Left forelimb (tissue), 1 donor: ENCODE measurements at regions not wholly inside any gene's neighbourhood (a gene's known extent, or its start where the extent isn't known, plus 50 kb on each side); places are given as distances from the start of the nearest gene placed in this dataset.
"Not testable (repeated sequence)": the region's sequence is repeated elsewhere in the genome, so short reads cannot be mapped to it uniquely, and the experiment has no call there.

Experiments
- DNase-seq: peaks from one replicate; pipeline ENCODE4 v3.0.0-alpha.2; 2018; ENCODE audit warnings: low spot score

DNA sequence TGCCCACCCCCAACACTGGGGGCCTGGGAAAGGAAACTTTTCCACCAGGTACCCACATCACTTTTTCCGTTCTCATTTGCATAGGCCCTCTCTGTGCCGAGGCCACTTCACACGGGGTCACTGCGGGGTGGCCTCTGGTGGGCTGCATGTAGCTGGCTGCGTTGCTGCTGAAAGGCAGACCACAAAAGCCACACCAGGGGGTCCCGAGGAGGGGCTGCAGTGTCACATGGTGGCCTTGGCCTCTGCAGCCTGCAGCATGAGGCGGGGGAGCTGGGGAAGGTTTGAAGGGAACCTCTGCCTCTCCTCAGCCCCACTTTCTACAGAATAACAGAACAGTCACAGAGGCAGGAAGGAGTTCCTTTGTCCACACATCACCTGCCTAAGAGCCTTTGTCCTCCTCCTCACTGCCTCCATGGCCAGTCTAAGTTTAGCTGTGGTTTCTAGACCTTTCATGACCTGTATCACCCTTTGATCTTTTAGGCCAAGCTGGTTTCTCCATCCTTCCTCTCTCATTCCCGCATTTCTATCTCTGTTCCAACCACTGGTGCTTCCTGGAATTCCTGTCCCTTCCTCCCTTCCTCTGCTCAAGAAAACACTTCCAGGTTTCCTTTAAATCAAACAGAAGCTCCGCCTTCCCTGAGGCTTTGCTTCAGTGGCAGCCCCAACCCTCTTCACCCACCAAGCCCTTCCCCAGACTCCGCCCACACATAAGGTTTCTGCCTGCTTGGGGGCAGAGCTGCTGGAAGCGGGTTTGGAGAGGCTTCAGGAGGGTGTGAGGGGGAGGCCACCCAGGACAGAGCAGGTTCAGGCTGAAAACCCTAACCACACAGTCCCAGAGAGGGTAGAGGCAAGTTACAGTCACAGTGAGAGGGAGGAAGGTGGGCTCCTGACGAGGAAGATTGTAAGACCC, 150.7 kb upstream of the TLE3 start:
- DNase-seq: no peak

DNA sequence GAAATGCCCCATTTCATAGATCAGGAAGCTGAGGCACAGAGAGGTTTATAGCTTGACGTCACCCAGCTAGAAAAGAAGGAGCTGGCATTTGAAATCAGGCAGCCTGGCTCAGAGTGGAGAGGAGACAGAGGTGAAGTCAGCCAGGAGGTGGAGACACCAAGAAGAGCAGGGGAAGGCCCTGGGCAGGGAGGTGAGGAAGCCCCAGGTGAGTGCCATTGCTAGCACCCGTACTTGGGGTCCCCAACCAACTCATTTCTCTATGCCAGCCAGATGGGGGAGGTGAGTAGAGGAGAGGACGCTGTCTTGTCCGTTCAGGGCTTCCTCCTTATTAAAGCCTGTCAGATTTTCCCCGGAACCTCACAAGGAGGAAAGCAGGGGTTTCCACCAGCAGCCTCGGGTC, 149.6 kb upstream of the TLE3 start:
- DNase-seq: no peak

DNA sequence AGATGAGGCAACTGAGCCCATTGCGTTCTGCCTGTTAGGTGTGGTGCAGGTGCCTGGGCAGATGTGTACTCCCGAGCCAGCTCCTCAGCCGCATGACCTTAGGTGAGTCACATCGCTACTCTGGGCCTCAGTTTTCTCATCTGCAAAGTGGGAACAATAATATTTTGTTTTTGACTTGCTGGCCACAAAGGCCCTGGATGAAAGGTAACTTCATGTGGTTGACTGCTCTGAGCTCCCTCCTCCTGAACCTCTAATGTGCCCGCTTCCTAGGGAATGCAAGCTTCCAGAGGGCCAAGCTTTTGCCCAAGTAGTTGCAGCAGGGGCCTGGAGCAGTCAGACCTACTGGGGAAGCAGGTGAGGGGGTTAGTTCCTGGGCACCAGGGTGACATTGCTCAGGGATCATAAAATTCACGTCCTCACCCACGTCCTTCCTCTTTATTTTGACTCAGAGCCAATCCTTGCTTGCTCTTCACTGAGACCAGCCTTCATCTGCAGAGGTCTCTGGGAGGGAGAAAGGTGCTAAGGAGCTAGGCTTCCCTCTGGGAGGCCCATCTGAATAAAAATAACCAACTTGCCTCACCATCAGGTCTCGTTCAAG, 149.0 kb upstream of the TLE3 start:
- DNase-seq: no peak

DNA sequence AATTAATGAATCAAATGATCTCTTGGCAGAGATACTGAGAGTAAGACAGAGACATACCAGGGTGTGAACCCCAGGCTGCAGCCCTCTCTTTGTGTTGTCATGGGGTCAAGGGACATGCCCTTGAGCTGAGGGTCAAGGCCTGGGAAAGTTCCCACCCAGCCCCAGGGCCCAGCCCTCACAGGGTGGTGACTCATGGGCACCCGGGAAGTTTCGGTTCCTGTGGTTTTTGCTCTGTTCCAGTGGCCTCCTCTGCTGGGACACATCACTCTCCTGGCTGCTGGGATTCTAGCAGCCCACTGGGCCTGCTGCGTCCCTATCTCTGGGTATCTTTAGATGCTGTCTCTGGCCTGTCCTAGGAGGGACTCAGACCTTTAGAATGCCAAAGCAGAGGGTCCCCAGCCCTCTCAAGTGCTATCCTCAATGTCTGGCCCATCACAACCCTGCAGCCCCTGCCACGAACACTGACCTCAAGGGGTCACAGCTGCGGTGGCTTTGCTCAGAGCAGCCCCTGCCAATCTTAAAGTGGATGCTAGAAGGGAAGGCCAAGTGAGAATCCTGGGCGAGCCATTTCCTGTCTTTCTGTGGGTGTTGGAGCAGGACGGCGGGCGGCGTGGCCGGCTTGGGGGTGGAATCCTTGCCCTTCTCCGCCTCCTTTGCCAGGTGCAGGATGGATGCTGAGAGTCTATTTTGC, 148.4 kb upstream of the TLE3 start:
- peak; percentile 48 for DNase-seq

DNA sequence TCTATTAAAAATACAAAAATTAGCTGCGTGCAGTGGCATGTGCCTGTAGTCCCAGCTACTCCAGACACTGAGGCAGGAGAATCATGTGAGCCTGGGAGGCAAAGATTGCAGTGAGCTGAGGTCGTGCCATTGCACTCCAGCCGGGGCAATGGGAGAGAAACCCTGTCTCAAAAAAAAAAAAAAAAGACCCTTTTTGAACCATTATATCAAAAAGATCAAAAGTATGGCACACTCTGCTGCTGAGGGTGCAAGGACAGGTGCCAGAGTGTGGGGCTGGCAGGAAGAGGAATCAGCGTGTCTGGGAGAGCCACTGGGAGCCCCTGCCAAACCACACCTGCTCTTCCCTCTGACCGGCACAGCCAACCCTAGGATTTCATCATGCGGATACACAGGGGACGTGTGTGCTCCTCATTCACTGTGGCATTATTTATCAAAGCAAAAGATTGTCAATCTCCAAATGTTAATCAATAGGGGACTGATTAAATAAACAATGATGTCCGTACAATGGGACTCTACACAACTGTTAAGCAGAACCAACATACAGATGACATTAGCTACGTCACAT, 147.3 kb upstream of the TLE3 start:
- DNase-seq: peak; percentile 37

DNA sequence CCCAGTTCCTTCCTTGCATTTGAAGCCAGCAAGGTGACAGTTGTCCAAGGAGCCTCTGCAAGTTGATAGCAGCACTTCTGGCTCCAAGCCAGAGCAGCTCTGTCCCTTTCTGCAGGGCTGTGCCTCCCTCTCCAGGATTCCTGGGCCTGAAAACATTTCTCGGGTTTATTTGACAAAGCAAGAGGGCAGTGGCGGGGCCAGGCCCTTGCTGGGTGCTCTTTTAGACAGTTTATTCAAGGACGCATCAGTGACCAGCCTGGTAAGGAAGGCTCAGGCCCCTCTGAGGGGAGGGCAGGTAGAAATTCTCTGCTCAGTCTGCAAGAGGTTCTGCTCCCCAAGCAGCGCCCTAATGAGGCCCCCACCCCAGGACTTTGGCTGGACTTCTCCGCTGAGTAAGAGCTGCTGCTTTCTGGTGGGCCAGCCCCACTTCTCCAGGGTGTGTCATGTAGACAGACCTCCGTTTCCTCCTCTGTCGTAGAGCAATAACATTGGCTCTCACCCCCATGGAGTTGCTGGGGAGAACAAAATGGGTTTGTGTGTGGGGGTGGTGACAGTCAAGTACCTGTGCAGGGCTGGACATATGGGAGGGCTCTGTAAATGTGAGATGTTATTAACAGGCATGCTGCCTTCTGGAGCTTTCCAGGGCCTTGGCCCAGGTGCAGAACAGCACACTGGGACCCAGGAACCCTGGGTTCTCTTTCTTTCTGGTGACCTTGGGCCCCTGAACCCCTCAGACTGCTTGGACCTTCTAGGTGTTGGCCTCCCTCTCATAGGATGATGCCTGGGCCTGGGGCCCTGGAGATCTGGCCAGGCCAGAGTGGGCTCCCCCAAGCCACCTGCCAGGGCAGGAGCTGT, 146.2 kb upstream of the TLE3 start:
- DNase-seq: peak; percentile 49

DNA sequence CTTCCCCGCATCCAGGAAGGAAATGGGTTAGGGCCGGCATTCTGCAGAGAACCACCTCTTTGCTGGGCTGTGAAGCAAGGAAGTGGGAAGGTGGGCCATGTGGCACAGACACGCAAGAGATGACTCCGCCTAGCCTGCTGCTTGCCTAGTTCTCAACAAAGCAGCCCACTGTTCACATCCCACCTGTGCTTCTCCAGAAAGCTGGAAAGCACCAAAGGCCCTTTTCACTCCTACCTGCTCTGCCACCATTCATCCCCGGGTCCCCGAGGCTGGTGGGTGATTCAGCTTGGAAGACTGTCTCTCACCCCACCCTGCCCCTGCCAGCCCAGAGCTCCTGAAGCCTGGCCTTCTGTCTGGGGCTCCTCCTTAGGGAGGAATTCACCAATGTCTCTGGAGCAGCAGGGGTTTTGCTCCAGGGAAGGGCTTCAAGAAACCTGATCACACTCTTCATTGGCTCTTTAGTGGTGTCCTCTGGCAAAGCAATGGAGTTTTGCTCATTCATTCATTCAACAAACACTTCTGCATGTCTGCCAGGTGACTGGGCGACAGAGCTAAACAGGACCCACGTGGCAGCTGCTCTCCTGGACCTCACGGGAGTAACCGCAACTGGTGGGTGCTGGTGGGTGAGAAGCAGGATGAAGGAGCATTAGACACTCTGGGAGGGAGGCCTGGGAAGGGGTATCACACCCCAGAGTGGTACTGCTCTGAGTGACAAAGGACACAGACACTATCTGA, 145.4 kb upstream of the TLE3 start:
- DNase-seq: peak; percentile 66

DNA sequence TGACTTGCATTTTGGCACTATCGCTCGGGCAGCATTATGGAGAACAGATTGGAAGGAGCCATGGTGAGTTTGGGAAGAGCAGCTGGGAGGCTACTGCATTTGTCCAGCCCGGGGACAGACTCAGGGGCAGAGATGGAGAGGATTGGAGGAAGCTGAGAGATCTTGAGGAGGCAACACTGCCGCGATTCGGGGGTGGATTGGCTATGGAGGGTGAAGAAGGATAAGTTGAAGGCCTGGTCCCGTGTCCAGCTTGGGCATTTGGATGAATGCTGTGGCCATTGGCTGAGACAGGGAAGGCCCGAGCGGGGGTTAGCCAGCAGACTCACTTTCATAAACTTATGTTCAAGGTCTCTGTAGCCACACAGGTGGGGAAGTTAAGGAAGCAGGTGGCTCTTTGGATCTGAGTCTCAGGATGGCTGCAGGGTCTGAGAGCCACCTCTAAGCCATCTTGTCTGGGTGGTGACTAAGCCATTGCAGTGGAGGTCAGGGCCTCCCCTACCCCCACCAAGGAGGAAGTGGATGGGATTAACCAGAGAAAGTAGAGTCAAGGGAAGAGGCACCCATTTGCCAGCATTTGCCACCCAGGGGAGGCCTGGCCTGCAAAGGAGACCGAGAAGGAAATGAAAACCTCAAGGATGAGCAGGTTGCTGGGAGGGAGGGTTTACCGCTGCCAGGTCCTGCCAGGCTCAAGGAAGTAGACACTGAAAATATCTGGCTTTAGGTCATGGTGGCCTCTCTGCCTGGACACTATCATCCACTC, 144.0 kb upstream of the TLE3 start:
- DNase-seq: peak; percentile 42

DNA sequence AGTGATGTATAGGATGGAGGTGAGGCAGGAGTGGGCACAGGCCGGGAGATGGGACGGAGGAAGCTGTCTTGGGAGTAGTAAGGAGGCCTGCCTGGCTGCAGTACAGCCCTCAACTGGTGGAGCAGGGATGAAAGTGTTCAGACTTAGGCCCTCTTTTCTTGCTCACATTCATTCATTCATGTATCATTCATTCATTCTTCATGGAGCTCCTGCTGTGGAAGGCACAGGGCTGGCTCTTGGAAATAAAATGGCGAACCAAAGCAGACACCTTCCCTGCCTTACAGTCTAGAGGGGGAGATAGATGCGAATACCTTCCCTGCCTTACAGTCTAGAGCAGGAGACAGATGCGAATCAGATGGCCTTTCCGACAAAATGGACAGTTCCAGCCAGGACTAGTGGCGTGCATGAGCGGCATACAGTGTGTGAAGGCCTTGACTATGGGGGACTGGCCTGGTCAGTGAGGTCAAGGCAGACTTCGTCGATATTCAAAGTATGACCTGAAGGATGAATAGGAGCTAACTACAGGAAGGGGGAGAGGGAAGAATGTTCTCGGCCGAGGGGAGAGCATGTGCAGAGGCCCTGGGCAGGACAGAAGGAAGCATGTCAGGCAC, 143.2 kb upstream of the TLE3 start:
- DNase-seq: peak; percentile 55

DNA sequence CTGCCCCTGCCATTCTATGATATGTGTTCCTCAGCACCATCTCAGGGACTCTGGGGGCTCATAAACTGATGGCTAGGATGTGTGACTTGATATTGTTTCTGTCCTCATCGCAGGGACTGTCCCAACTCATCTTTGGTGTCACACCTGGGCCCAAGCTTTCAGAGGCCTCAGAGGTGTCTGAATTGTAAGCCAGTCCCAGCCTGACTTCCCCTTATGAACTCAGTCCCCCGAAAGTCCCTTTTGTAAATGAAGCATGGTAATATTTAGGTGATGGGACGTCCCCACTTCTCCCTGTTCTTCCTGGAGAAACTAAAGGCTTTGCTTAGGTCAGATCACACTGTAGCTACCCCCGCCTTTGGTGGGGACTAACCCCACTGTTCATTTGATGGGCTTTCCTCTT, 142.4 kb upstream of the TLE3 start:
- no peak for DNase-seq

DNA sequence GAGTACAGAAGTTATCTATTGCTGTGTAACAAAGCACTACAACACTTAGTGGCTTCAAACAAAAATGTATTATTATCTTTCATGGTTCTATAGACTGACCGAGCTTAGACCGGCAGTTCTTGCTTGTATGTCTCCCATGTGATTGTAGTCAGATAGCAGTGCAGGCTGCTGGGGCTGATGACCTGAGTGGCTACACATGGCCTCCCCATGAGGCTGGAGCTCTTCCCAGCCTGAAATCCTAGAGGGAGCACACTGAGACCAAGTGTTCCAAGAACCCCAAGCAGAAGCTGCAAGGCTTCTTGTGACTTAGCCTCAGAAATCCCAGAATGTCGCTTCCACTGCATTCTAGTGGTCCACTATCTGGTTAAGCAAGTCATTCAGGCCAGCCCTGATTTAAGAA, 141.2 kb upstream of the TLE3 start:
- no peak for DNase-seq

DNA sequence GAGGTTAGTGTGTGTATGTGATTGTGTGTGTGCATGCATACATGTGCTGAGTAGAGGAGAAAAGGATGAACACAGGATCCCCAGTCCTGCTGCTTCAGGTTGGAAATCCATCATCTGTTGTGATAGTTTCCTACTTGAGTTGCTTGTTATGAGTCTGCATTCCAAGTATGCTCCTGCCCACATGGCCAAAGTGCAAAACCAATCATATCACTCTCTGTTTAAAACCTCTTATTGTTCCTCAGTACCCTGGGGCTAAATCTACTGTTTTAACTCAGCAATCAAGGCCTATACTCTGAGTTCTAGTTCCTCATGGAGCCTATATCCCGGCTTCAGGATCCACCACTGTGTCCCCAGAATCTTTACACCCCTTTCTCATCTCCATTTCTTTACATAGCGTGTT, 139.9 kb upstream of the TLE3 start:
- no peak for DNase-seq

DNA sequence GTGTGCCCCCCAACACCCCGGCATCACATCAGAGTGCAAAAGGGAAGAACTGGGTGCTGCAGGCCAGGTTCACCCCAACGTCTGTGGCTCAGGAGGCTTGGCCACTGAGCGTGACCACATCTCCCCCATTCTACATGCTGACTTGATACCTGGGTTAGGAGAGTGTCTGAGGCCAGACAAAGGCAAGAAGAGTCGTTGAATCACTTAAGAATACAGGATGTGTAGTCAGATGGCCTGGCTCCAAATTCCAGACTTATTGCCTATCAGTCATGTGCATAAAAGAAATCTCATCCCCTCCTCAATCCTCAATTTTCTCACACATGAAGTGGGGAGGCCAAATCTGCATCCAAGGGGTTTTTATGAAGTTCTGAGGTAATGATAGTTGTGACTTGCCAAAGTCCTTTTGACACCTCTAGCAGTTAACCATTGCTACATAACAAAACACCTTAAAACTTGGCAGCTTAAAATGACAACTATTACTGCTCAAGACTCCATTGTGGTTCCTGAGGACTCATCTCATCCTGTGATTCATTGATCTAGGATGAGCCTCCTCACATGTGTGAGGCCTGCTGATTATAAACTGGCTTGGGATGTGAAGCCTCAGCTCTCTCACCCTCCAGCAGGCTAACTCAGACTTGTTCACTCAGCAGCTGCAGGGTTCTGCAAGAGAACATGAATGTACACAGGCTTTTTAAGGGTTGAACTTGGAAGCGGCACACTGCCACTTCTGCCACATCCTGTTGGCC, 138.8 kb upstream of the TLE3 start:
- DNase-seq: peak; percentile 28

DNA sequence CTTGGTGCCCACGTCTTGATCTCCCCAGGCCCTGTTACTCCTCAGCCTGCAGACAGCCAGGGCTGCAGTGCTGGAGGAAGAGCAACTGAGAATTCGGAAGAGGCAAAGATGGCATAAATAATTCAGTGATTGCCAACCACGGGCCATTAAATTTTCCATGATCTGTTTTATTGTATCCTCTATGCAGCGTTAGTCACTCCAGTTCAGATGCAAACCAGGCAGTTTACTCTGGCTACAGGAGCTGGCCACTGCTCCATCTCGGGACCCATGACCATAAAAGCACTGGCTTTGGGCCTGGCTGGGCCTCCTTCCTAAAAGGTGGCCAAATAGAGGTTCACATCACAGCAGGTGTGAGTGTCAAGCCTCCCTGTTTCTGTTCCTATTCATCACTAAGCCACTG, 137.6 kb upstream of the TLE3 start:
- peak; percentile 44 for DNase-seq

DNA sequence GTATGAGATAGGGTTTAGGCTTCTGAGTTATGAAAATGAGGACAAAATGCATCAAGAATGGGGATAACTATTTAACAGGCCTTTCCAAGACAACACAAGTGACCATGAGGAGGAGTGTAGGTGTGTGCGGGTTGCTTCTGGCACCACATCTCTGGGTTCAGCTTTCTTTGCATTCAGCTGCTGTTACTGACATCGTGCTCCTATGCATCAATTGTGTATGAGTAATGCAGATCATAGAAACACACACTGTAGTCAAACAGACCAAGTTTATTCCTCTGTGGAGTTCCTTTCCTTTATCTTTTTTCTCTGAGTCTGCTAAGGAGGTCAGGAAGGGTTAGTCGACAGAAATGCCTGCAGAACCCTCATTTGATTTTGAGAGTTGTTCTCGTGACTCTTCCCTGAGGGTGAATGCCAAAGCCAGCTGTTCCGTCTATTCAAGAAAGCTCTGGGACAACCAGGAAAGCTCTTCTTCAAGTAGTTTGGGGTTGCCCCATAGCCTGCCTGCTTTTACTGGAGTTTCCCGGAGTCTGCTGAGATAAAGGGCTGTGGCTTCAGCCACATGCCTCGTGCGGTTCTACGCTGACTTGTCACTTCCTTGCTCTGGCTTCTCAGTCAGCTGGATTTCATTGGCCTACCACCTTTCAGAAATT, 136.7 kb upstream of the TLE3 start:
- DNase-seq: peak; percentile 66

DNA sequence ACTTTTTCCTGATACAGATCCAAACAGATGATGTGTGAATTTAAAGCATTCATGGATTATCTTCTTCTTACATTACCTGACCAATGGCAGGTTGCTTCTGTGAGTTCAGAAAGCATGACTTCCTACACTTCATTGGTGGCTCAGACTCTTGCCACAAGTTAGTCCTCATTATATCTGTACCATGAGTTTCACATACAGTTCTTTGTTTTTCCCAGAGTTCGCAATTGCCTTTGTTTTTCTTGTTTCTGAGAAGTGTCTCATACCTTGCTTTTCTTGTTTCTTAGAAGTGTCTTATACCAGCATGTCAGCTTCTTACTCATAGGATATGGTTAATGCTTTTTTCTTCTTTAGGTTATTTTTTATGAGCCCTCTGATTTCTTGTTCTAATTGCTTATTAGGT, 133.8 kb upstream of the TLE3 start:
- no peak for DNase-seq

DNA sequence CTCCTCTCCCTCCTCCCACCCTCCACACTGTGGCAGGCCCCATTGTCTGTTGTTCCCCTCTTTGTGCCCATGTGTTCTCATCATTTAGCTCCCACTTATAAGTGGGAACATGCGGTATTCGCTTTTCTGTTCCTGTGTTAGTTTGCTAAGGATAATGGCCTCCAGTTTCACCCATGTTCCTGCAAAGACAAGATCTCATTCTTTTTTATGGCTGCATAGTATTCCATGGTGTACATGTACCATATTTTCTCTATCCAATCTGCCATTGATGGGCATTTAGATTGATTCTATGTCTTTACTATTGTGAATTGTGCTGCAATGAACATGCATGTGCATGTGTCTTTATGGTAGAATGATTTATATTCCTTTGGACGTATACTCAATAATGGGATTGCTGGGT, 130.2 kb upstream of the TLE3 start:
- DNase-seq: not testable (repeated sequence)

DNA sequence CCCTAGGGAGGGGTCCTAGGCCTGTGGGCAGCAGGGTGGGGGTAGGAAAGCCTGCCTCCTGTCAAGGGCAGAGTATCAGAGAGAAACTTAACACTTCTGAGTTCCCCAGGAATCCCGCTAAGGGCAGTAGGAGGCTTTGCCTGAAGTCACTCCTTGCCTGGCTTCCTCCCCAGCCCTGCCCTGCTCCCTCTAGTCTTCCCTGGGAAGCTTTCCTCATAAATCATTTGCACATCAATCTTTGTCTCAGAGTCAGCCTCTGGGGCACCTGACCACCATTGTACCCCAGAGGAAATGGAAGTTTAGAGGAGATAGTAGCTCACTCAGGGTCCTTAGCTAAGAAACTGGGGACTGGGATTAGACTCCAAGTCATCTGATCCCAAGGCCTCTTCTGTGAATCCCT, 129.4 kb upstream of the TLE3 start:
- DNase-seq: peak; percentile 36
